ENCODE measurements at regions not wholly inside any gene's neighbourhood (a gene's known extent, or its start where the extent isn't known, plus 50 kb on each side); places are given as distances from the start of the nearest gene placed in this dataset.

DNA sequence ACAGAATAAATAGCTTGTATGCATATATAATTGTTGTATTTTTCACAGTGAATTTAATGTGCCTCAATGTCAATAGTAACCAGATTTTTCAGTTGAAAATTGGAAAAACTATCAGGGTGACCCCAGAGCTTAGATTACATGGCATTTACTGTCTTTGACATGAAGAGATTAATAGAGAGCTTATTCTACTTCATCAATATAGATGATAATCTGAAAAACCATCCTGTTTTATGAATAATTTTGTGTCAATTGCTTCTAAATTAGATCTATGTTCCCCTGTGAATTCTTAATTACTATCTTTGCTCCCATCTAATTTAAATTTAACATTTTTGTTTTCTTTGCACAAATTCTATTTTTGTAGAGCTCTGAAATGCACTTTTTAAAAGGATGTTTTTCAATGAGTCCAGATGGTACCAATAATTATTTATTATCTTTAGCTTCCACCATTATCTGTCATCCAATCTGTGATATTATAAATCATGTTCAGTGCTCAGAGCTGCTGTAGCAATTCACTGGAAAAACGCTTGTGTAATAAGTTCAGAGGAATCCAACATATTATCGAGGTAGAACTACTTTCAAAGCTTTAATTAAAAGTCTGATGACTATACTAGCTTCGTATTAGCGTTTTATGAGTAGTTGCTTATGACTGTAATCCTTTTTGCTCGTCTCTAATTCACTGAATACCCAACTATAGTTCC is 291.4 kb downstream of the JRKL start:
- TF ChIP-seq, protein P1, sequence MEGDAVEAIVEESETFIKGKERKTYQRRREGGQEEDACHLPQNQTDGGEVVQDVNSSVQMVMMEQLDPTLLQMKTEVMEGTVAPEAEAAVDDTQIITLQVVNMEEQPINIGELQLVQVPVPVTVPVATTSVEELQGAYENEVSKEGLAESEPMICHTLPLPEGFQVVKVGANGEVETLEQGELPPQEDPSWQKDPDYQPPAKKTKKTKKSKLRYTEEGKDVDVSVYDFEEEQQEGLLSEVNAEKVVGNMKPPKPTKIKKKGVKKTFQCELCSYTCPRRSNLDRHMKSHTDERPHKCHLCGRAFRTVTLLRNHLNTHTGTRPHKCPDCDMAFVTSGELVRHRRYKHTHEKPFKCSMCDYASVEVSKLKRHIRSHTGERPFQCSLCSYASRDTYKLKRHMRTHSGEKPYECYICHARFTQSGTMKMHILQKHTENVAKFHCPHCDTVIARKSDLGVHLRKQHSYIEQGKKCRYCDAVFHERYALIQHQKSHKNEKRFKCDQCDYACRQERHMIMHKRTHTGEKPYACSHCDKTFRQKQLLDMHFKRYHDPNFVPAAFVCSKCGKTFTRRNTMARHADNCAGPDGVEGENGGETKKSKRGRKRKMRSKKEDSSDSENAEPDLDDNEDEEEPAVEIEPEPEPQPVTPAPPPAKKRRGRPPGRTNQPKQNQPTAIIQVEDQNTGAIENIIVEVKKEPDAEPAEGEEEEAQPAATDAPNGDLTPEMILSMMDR (conservative IDR thresholded peaks at IDR 0.05; ENCODE audit: low read depth, low read length), result no peak
- H3K4me3 ChIP-seq (ENCODE audit: low read depth, low read length), result no peak overlapping the region
- no peak for DNase-seq (ENCODE audit: low read depth)

DNA sequence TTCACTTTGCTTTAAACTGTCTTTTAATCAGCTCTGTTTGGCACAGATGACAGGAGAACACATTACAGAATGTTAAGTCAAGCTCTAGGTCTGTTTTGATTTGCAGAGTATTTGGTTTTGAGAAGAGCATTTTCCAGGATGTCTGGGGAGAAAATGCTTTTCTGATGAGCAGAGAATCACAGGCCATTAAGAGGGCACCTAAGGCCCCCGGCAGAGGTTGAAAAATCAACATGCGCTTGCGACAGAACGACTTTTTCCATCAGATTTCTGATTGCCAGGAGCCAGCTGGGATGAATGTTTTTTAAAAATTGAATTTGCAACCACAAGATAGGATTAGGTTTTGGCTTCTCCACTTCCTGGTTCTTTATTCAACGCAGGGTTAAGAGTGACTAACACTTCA is 304.5 kb downstream of the JRKL start:
- no peak for DNase-seq (ENCODE audit: low read depth)
- TF ChIP-seq, protein P1 (conservative IDR thresholded peaks at IDR 0.05; ENCODE audit: low read depth, low read length), result no peak
- no peak overlapping the region for H3K4me3 ChIP-seq (ENCODE audit: low read depth, low read length)

DNA sequence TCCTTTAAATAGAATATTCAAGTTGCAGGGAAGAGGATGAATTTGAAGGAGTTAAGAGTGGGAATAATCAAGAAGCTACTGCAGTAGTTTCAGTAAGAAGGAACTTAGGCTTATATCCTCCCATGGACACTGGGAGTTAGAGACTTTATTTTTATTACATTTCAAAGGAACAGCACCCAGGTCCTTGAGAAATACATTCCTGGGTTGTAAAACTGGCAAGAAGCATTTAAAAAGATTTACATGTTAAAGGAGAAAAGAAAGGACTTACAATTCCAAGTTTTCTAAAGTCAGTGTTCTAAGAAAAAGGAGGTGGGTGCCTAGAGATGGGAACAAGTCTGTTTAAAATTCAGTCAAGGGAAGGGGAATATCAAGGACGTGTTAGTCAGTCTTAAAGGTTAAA is 306.9 kb downstream of the JRKL start:
- H3K4me3 ChIP-seq (ENCODE audit: low read depth, low read length), result no peak overlapping the region
- no peak for DNase-seq (ENCODE audit: low read depth)
- TF ChIP-seq, protein P1 (conservative IDR thresholded peaks at IDR 0.05; ENCODE audit: low read depth, low read length), result no peak

DNA sequence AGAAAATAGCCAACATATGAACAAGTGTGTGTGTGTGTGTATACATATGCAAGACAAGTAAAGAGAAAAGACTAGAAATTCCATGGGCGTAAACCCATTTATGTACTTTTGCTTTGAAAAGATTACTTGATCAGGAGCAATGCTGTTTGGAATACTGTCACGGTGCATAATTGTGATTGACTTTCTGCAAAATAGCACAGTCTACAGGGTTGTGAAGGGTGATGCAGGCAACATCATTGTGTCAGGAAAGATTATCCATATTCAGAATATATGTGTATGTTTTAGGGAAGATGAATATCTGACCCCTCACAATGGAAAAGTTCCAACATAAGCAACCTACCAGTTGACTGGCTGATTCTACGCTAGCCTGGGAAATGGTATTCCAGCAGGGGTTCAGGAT is 307.7 kb downstream of the JRKL start:
- TF ChIP-seq, protein P1 (conservative IDR thresholded peaks at IDR 0.05; ENCODE audit: low read depth, low read length), result no peak
- H3K4me3 ChIP-seq (ENCODE audit: low read depth, low read length), result no peak overlapping the region
- DNase-seq (ENCODE audit: low read depth), result no peak

DNA sequence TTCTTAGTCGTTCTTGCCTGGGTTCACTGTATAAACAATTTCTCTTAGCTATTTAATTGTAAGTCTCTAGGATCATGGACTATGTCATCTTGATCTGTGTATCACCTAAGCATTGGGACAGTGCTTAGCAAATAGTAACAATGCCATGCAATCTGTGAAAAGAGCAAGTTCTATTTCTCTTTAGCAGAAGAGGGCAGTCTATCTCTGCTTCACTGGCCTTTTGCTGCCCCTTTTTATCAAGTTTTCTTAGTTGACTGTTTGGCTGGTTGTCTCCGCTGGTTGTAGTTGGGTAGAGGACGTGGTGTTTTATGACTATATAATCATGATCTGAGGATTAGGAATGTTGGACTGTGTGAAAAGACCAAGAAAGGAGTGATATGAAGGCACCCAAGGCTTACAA is 315.0 kb downstream of the JRKL start:
- no peak overlapping the region for H3K4me3 ChIP-seq (ENCODE audit: low read depth, low read length)
- TF ChIP-seq, protein P1 (conservative IDR thresholded peaks at IDR 0.05; ENCODE audit: low read depth, low read length), result no peak
- DNase-seq (ENCODE audit: low read depth), result no peak

DNA sequence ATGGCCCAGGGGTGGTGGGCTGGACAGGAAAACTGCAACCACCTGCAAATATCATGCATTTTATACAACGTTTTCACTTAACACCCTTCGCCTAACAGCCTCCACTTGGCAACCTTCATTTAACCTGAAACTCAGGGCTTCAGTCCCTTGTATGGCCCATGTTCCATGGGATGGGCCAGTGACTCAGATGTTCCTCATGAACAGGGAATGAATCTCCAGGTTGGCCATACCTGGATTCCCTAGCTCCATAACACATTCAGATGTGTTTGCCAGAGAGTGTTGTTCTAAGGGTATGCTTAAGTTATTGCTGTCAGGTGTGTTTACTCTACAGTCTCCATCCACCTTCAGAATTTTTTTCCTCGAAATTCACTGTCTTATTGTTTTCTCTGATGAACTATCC is 316.9 kb downstream of the JRKL start:
- no peak for DNase-seq (ENCODE audit: low read depth)
- H3K4me3 ChIP-seq (ENCODE audit: low read depth, low read length), result no peak overlapping the region
- TF ChIP-seq, protein P1 (conservative IDR thresholded peaks at IDR 0.05; ENCODE audit: low read depth, low read length), result no peak

DNA sequence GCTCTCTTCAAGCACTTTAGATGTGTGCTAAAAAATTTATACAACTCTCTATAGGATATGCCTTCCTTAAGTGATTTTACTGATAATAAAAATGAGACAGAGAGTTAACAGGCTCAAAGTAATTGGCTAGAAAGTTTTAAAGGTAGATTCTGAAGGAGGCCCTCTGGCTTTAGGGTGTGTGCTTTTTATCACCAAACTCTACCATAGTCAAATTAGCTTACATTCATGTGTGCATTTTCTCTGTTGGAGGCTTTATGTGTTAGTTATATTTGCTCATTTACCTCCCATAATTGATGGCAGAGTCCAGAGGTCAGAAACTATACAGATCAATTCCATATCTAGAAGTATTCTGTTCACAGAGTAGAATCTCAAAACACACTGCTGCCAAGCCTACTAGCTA is 317.5 kb downstream of the JRKL start:
- H3K4me3 ChIP-seq (ENCODE audit: low read depth, low read length), result no peak overlapping the region

More for the DNA sequence above, 317.5 kb downstream of the JRKL start:
- no peak for DNase-seq (ENCODE audit: low read depth)
- TF ChIP-seq, protein P1 (conservative IDR thresholded peaks at IDR 0.05; ENCODE audit: low read depth, low read length), result no peak
